ENCODE measurements at regions not wholly inside any gene's neighbourhood (a gene's known extent, or its start where the extent isn't known, plus 50 kb on each side); places are given as distances from the start of the nearest gene placed in this dataset.

GRCh38 chr5:6260846-6261245 is 117.5 kb downstream of the MED10 start:
- intact Hi-C loops (cut with DNase I; ENCODE audit: low total_unique reads) = no loop called here
- H3K36me3 ChIP-seq = no peaks in the 10 kb centered on the region
- DNase-seq = no peak
- no peak overlapping the region for H3K4me3 ChIP-seq
- TF ChIP-seq EP300 (IDR thresholded peaks at IDR 0.05; ENCODE audit: low read depth) (no peak), CTCF (IDR thresholded peaks at IDR 0.05) (no peak), POLR2A (IDR thresholded peaks at IDR 0.05) (no peak), POLR2AphosphoS5 (IDR thresholded peaks at IDR 0.05) (no peak)
- no peaks in the 10 kb centered on the region for H3K27me3 ChIP-seq
- no peak overlapping the region for H3K27ac ChIP-seq
- 47 to 80% methylated on average over 1 to 3 of the region's 3 CpGs for WGBS, 2 donors (ENCODE audit: low coverage in 1 of 2)
- no peaks in the 10 kb centered on the region for H3K4me1 ChIP-seq
- H3K9me3 ChIP-seq = no peaks in the 10 kb centered on the region
- in situ Hi-C loops (cut with MboI; ENCODE audit: low pct_ligation_motif_present in 1 of 4, low pct_unique_long_range_greater_than_20kb in 1 of 4, low sequenced_read_pairs in 3 of 4) = no loop called here

GRCh38 chr5:6256901-6257300 is 121.4 kb downstream of the MED10 start:
- intact Hi-C loops (cut with DNase I; ENCODE audit: low total_unique reads) = no loop called here

GRCh38 chr5:6255956-6256355 is 122.4 kb downstream of the MED10 start:
- 38% methylated on average over 2 of the region's 2 CpGs; no CpG with 5 or more reads in 1 of the 2 donors for WGBS, 2 donors (ENCODE audit: low coverage in 1 of 2)
- intact Hi-C loops (cut with DNase I; ENCODE audit: low total_unique reads) = no loop called here
- no peaks in the 10 kb centered on the region for H3K27me3 ChIP-seq
- H3K9me3 ChIP-seq = no peaks in the 10 kb centered on the region
- no peaks in the 10 kb centered on the region for H3K36me3 ChIP-seq
- H3K4me1 ChIP-seq = no peaks in the 10 kb centered on the region
- in situ Hi-C loops (cut with MboI; ENCODE audit: low pct_ligation_motif_present in 1 of 4, low pct_unique_long_range_greater_than_20kb in 1 of 4, low sequenced_read_pairs in 3 of 4) = no loop called here
- no peak overlapping the region for H3K4me3 ChIP-seq
- TF ChIP-seq CTCF (IDR thresholded peaks at IDR 0.05) (no peak), POLR2AphosphoS5 (IDR thresholded peaks at IDR 0.05) (no peak), POLR2A (IDR thresholded peaks at IDR 0.05) (no peak)
- no peak for DNase-seq
- no peak overlapping the region for H3K27ac ChIP-seq

More at GRCh38 chr5:6256901-6257300, 121.4 kb downstream of the MED10 start:
- no peak for DNase-seq
- TF ChIP-seq POLR2A (IDR thresholded peaks at IDR 0.05) (no peak), POLR2AphosphoS5 (IDR thresholded peaks at IDR 0.05) (no peak), CTCF (IDR thresholded peaks at IDR 0.05) (no peak)
- 64 to 80% methylated on average over 1 to 3 of the region's 3 CpGs for WGBS, 2 donors (ENCODE audit: low coverage in 1 of 2)
- in situ Hi-C loops (cut with MboI; ENCODE audit: low pct_ligation_motif_present in 1 of 4, low pct_unique_long_range_greater_than_20kb in 1 of 4, low sequenced_read_pairs in 3 of 4) = no loop called here
- H3K27me3 ChIP-seq = no peaks in the 10 kb centered on the region
- H3K4me3 ChIP-seq = no peak overlapping the region
- no peaks in the 10 kb centered on the region for H3K9me3 ChIP-seq
- H3K4me1 ChIP-seq = no peaks in the 10 kb centered on the region
- H3K27ac ChIP-seq = no peak overlapping the region
- no peaks in the 10 kb centered on the region for H3K36me3 ChIP-seq

- Histone ChIP-seq H3K9me3 (no peaks in the 10 kb centered on the region), H3K4me3 (no peak overlapping the region), H3K27ac (no peak overlapping the region), H3K4me1 (no peaks in the 10 kb centered on the region), H3K36me3 (no peaks in the 10 kb centered on the region), H3K27me3 (no peaks in the 10 kb centered on the region)
- 74% methylated on average over 3 of the region's 3 CpGs; no CpG with 5 or more reads in 1 of the 2 donors for WGBS, 2 donors (ENCODE audit: low coverage in 1 of 2)
- DNase-seq = no peak
- intact Hi-C loops (cut with DNase I; ENCODE audit: low total_unique reads) = no loop called here
- in situ Hi-C loops (cut with MboI; ENCODE audit: low pct_ligation_motif_present in 1 of 4, low pct_unique_long_range_greater_than_20kb in 1 of 4, low sequenced_read_pairs in 3 of 4) = no loop called here
- TF ChIP-seq POLR2A (IDR thresholded peaks at IDR 0.05) = no peak
- TF ChIP-seq CTCF (IDR thresholded peaks at IDR 0.05) = no peak
- no peak for TF ChIP-seq POLR2AphosphoS5 (IDR thresholded peaks at IDR 0.05)
- no peak for TF ChIP-seq EP300 (IDR thresholded peaks at IDR 0.05; ENCODE audit: low read depth)
Observed at GRCh38 chr5:6253846-6254245, 124.5 kb downstream of the MED10 start.

Measured in transverse colon (tissue), 4 donors.